Panc1 (cell line): ENCODE measurements at regions not wholly inside any gene's neighbourhood (a gene's known extent, or its start where the extent isn't known, plus 50 kb on each side); places are given as distances from the start of the nearest gene placed in this dataset.

Experiments used
- CTCF ChIP-seq: fragments of 450-650 bp; IDR thresholded peaks from 2 replicates; pipeline ENCODE4 v1.5.1; 2017; ENCODE audit warnings: mild to moderate bottlenecking
- POLR2AphosphoS5 ChIP-seq: IDR thresholded peaks from 2 replicates; pipeline ENCODE4 v1.6.1; 2012; ENCODE audit warnings: mild to moderate bottlenecking, low read depth, low read length, moderate library complexity
- REST ChIP-seq, 2 experiments: IDR thresholded peaks; 2 replicates each; pipeline ENCODE4 v1.6.1; 2011 to 2012; ENCODE audit warnings: low read depth in 2 of 2, control low read depth in 1 of 2, low read length in 1 of 2, mild to moderate bottlenecking in 1 of 2, moderate library complexity in 1 of 2; ENCODE audit not compliant: insufficient read depth in 1 of 2
- SIN3A ChIP-seq: IDR thresholded peaks from 2 replicates; pipeline ENCODE4 v1.6.1; 2012; ENCODE audit warnings: low read depth, mild to moderate bottlenecking, low read length, moderate library complexity, borderline replicate concordance; ENCODE audit not compliant: insufficient read depth
- TCF7L2 ChIP-seq: IDR thresholded peaks from 2 replicates; pipeline ENCODE4 v1.6.1; 2011; ENCODE audit warnings: mild to moderate bottlenecking, low read depth, low read length, inconsistent platforms

- TF ChIP-seq REST (IDR thresholded peaks at IDR 0.05; ENCODE audit: insufficient read depth in 1 of 2, low read depth in 2 of 2, low read length in 1 of 2) (no peak), CTCF (no peak), POLR2AphosphoS5 (no peak), TCF7L2 (no peak), SIN3A (no peak)
Observed at GRCh38 chr6:105485456-105485855, 82.6 kb upstream of the PREP start.
